NCI-H446 treated with DMSO at 0.1 percent for 48 hours (cell line): ENCODE measurements at regions not wholly inside any gene's neighbourhood (a gene's known extent, or its start where the extent isn't known, plus 50 kb on each side); places are given as distances from the start of the nearest gene placed in this dataset.

Experiments used
- DNase-seq: peaks from one replicate; lab custom pipeline; 2025; lab: John Stamatoyannopoulos, UW

DNA sequence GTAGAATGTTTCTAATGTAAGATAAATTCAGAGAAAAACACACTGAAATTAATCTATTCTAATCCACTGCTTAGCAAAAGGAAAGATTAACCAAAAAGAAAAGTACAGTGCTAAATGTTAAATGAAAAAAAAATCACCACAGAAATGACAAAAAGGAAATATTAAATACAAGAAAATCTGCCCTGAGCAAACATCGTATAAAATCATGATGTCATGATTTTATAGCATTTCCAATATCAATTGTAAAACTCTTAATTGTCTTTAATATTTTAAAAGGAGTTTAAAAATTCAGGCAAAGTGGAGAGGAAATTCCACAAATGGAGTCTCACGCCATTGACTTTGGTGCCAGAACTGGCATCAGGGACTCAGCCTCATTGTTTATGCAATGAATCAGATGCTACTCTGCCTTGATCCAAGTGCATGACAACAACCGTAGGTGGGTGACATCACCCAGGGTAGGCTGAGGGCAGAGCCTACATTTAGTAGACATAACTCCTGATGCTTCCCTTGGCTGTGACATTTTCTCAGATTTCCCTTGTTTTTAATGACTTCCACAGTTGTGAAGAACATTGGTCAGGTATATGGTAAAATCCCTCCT is 696.8 kb downstream of the SEMA5A start:
- DNase-seq, result no peak

DNA sequence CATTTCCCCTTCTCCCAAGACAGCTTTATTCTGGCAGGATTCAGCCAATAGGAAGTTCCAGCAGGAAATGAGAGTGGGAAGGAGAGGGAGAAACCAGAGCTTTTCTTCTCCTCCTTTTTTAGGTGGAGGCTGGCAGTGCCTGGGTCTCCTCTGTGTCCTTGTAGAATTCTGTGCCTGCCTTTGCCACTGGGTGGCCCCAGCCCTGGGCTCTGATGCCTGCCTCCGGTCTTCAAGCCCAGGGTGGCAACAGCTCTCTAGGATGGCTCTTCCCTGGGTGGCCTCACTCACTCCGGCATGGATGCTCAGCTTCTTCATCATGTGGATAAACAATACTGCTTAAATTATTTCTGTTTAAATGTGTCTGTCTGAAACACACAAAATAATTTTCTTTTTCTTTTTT is 694.8 kb downstream of the SEMA5A start:
- no peak for DNase-seq

DNA sequence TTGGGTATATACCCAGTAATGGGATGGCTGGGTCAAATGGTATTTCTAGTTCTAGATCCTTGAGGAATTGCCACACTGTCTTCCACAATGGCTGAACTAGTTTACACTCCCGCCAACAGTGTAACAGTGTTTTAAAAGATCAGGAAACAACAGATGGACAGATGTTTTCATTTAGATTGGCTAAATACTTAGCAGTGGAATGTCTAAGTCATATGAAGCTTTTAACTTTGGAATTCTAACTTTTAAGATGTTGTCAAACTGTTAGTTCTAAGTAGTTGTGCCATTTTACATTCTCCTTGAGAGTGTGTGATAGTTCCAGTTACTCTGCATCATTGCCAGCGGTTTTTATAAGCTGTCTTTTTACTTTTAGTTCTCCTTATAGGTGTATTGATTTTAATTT is 688.8 kb downstream of the SEMA5A start:
- DNase-seq, result no peak

DNA sequence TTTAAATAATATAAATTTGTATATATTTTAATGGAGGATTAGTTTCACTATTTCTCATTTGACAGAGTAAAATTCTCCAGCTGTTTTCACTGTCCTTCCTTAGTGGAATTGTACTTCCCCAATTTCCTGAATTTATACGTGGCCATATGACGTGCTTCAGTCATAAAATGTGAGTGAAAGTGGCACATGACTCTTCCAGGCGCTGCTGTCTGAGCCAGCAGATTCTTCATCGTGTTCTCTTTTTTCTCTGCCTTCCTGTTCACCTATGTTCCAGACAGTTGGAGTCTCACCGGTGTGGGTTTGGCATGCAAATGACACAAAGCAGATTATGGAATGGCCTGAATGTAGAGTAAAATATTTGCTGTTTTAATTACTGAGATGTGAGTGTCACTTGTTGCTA is 684.1 kb downstream of the SEMA5A start:
- no peak for DNase-seq

DNA sequence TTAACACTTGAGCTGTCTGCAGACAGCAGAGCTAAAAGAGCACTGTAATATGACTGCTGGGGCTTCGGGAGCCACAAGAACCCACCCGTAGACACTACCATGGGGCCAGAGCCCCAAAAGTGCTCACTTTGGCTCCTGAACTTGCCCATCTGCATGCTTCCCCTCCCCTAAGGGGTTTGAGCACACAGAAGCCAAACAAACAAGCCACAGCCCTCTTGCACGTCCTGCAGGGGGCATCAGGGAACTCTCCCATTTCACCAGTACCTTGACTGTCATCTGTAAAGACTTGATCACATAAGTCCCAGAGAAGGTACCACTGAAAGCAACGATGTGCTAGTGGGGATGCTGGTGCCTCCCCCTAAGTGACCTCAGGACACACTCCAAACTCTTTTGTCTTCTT is 681.8 kb downstream of the SEMA5A start:
- DNase-seq, result no peak

DNA sequence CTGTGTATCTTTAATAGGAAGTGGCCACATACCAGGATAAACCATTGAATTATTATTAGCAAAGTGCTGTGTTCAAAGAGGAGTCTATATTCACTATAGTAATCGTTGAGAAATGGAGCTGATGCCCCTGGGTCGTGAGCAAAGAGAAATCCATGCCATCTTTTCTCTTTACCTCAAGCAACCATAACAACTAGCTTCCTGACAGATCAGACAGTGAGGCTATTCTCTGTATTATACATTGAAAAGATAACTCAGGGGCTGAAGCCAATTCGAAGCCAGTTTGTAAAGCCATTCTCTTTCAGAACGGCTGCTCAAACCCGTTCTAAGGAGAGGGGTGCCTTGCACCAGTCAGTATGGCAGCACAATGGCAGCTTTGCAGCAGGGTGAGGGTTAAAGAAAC is 680.6 kb downstream of the SEMA5A start:
- no peak for DNase-seq

DNA sequence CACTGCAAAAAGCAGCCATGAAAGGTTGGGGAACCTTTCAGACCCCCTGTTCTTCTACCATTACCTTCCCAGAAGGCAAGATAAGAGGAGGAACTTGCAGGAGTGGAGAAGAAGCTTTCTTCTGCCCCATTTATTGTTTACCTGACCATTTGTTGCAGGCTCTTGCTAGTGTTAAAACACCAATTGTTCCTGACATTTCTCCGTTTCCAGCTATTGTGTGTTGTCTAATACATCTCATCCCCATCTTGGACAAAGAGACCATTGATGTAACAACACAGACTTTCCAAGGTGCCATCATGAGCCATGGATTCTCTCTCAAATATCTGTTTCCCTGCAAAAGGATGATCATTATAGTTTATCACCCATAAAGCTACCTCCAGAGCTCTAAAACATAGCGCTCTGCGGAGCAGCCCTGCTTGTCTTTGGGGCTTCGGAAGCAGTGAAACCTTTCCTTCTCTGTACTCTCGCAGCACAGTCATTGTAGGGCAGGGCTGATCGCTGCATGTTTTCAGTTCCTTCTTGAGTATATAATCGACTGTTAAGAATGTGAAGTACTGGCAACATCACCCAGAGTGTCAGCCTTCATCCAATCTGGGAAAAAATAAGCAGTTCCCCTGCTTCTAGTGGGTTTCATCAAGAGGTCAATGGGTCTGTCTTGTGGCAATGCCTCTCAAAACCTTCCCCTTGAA is 680.0 kb downstream of the SEMA5A start:
- DNase-seq, result no peak

DNA sequence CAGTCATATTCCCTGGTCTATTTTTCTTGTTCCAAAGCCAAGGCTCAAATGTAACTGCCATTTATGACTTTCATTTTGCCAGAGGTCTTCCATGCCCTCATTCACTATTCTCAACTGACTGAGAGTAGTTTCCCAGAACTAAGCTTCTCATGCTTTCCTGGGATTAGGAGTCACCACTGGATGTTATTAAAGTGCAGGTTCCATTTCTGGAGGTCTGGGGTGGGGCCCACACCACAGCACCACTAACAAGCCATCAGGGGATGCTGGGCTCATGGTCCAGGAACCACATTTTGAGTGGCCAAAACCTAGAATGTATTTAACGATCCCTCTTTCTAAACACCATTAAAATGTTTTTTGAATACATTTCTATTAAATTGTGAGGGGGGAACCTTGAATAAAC is 677.6 kb downstream of the SEMA5A start:
- DNase-seq, result no peak

DNA sequence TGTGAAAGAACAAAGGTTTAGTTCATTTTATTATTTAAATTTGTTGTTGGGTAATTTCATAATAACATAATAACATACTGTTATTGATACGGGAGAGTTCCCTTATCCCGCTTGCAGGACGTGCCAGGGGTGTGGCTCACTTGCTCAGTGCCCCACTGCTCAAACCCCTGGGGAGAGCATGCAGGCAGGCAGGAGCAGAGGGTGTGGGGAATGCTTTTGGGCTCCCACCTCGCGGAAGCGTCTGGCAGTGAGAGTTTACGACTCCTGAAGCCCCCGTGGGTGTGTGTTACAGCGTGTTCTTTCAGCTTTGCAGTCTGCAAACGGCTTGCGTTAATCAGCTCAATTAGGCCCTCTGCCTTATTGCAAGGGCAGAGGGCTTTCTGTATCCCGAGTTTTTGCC is 675.9 kb downstream of the SEMA5A start:
- no peak for DNase-seq

DNA sequence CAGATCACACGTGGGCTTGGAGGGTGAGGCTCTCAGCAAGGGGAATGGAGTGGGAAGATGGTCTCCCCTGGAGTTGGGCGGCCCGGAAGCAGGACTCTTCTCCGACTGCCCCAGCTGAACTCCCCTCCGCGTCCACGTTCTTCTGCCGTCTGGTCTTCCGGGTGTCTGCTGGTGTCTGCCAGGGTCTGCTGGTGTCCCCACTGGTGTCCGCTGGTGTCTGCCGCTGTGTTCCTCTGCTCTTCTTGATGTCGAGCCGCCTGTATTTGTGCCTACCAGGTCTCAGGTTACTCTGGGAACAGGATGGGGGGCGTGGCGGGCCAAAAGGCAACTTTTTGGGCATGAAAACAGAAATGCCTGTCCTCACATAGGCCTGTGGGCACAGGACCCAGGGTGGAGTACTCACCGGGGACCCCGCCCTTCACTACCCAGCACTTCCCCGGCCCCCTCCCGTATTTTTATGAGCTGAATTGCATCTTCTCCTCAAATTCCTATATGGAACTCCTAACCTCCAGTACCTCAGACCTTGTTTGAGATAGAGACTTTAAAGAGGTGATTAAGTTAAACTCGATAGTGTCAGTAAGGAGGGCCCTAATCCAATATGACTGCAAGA is 675.4 kb downstream of the SEMA5A start:
- no peak for DNase-seq

DNA sequence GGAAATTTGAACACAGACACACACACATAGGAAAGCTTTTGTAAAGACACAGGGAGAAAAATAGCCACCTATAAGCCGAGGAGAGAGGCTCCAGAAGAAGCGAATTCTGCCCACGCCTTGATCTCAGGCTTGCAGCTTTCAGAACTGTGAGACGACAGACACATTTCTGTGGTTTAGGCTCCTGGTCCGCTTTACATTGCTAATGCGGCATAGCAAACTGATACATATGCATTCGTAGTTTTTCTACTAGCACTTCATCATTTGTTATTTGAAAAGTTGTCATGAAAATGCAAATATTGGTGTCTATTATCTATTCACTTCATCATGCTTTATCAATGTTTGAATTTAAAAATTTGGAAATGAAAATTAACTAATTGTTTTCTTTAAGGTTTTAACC is 674.9 kb downstream of the SEMA5A start:
- no peak for DNase-seq

DNA sequence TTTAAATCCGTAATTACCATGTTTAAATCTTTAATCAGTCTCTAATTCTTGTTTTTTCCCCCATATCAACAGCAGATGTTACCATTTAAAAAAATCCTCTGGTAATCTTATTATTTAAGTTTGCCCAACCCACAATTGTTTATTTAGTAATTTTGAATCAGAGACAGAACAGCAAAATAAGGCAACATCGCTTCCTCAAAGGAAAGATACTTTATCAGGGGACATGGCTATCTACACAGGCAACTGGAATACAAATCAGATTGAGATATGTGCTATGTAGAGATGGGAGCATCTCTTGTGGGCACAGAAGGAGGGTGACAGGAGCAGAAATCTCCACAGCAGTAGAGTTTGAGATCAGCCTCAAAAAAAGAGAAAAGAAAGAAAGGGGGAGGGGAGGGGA is 674.4 kb downstream of the SEMA5A start:
- no peak for DNase-seq

DNA sequence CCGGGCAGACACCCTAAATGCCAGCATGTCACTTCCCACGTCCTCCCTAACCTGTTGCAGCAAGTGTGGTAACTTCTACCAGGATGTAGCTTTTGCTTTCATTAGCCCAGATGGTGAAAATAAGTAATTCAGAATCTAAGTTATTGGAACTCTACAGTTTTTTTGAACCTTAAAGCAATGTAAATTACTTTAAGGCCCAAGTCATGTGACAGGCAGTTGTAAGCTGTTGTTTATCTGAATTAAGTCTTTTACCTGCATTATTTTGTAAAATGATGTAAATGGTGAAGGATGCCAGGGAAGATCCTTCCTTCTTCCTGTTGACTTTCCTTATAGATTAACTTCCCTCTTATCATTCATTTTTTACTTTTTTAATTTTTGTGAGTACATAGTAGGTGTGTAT is 670.2 kb downstream of the SEMA5A start:
- no peak for DNase-seq

DNA sequence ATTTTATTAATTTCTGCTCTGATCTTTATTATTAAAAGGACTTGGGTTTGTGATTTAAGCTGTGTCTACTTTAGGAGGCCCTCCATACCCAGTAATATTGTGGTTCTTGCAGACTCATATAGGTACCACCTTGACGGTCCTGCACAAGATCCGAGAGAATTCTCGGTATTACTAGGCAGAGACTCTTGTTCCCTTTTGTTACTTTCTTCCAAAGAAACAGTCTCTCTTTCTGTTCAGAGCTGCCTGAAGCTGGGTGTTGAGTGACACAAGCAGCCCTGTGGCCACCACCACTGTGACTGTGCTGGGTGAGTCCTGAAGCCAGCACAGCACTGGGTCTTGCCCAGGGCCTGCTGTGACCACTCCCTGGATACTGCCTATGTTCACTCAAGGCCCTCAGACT is 666.6 kb downstream of the SEMA5A start:
- no peak for DNase-seq

DNA sequence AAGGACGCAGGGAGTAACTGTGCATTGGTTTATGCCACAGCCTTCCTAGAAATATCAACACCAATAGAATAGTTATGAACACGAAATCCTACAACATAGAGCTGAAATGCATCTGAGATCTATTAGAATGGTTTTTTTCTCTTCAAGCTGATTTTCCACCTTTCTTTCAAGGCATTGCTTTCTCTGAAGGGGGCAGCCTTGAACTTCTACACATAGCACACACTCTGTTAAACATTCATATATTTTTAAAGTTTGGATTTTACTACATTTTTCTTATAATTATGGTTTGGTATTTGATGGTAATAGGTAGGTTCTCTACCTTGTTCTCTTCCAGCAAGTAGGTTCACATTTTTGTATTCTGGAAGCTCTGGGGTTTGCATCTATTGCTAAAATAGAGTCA is 661.8 kb downstream of the SEMA5A start:
- DNase-seq, result no peak

DNA sequence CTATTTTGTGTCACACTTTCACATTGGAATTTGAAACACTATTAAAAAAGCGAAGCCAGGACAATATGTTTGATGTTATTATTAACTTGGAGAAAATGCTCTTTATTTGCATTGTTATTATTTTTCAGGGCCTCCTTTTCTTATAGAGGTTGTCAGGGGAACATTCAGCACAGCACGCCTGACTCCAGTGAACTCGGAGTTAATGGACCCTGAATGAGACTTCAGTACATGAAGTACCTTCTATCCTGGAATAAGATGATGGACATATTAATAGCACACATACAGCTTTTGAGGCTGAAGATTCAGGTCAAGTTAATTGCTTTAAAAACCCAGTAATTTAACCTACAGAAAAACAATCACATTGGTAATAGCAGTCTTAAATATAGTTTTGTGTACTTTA is 652.9 kb downstream of the SEMA5A start:
- no peak for DNase-seq

DNA sequence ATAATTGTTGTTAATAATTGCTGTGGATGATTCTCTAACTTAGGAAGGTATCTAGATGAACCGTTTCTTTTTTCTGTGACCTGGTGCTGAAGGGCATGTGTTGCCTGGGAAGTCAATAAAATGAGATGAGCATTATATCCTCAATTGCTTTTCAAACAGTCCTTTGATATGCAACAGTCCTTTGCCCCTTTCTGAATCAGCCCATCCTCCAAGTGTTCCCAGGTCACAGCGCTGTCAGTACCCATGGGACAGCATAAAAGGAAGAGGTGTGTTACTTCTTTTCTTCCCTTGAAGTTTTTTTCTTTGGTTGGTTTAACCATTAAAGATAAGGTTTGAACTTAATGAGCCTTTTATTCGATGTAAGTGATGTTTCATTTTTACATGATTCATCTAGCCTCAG is 651.8 kb downstream of the SEMA5A start:
- DNase-seq, result no peak

DNA sequence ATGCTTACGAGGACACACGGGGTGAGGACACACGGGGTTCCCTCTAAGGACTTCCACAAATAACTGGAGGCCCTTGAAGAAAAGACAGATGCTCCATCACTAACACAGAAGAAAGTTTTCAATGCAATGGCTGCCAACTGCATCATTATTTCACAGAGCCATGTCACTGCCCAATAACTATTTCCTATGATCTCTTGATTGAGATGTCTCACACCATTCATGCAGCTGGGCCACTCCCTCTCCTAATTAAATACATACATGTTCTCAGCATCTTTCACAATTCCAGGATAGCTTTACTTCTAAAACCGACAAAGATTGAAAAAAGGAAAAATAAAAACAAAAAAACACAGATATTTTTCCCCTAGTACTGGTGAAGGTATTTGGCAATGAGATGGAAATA is 650.8 kb downstream of the SEMA5A start:
- no peak for DNase-seq

DNA sequence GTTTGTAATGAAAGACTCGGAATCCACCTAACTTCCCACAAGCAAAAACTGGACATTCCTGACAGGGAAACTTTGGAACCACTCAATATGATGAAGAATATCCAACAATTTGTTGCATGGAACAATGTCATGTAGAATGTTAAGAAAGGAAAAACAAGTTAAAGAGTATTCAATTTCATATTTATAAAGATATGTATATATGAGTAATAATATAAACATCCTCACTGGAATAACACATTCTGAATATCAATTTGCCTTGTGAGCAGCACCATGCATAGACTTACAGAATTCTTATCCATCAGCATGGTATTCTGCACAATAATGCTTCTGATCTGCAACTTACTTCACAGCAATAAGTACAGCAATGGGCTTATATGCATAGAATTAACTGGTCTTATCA is 650.3 kb downstream of the SEMA5A start:
- no peak for DNase-seq

DNA sequence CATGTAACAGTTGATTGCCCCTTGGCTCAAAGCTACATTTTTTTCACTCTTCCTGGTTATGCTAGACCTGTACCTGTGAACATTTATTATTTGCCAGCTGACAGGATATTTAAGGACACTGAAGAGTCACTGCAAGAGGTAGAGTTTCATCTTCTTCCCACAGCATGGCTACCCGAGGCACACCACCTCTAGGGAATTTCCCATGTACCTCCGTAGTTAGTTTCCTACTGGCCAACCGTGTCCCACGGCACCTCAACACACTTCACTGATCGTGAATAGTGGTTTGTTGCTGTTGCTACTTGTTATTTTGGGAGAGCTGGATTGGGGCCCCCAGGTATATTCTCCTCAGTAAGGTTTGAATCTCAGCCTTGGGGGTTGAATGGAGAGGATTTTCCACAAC is 648.6 kb downstream of the SEMA5A start:
- DNase-seq, result no peak

DNA sequence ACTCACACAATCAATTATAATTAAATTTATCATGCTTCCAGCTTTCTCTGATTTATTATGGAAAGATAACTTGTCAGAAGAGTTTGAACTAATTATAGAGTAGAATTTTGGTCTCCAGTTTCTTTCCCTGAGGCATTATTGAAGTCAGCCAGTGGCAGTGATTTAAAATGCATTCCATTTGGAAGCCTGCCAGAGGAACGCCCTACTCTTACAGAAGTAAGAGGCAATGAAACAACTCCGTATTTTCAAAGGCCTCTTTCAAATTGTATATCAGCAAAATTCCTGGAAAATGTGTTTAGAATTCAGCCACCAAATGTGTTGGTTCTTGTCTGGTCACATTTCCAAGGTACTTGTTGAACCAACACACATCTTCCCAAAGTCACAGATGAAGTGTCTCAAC is 640.9 kb downstream of the SEMA5A start:
- DNase-seq, result no peak

DNA sequence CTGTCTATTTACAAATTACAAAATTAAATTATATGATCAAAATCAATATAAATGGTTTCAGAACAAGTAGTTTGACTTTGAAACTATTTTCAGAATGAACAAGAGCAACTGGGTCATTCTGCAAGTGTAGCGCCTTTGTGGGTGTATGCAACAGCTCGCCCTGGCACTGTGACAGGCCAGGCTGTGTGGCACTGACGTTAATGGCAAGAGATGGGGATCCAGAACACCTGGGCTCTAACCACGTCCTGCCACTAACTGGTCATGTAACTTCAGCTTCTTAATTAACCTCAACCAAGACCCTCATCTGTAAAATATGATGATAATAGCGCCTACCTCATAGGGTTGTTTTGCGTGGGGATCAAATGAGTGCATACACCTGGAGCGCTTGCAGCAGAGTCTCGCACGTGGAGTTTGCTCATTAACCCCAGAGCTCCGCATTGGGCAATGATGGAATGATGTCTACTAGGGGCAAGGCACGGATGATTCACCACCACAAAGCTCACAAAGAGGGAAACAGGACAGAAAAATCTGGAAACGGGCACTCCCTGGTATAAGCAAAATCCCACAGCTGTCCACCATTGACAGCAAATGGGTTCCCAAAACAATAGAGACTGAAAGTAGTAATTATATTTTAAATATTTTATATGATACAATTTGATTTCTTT is 639.4 kb downstream of the SEMA5A start:
- DNase-seq, result no peak

DNA sequence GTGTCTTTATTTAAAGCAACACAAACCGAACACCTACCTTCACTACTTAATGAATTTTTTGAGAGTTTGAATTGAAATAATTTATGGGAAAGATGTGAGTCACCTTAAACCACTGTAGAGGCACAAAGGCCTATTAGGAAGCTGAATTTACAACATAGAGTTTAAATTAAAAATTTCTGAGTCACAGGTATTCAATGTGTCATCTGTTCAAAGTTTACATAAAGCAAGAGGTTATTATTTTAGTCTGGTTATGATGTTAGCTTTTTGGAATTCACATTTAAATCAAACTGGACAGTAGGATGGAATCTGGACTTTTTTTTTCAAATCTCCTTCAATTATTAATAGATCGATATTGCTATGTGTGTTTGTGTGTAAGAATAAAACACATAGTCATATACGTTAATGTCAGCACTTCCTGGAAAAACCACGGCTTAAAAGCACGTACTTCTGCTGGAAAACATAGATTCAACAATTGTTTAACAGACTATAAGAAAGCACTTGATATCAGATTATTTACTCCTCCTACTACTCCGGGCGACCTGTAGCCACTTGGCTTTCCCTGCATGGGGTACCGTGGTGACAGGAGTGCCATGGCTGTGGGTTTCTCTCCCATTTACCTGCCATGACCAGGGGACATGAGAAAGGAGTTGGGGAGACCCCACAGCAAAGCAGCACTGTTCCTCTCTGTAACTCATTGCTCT is 638.6 kb downstream of the SEMA5A start:
- no peak for DNase-seq
